Fibroblast of lung (primary cell): ENCODE measurements at regions not wholly inside any gene's neighbourhood (a gene's known extent, or its start where the extent isn't known, plus 50 kb on each side); places are given as distances from the start of the nearest gene placed in this dataset.

Source experiments
- CTCF ChIP-seq, 2 donors: IDR thresholded peaks in 1 of 2; conservative IDR thresholded peaks in 1 of 2; 1 replicate in 1 of 2; 2 replicates in 1 of 2; pipeline ENCODE4 v1.5.1; 2011 to 2012; ENCODE audit warnings: low read length in 2 of 2, control low read depth in 1 of 2, inconsistent platforms in 1 of 2, low read depth in 1 of 2, mild to moderate bottlenecking in 1 of 2
- EZH2 ChIP-seq: IDR thresholded peaks from 2 replicates; pipeline ENCODE4 v1.5.1; 2012; ENCODE audit warnings: low read length, control low read depth, mild to moderate bottlenecking; ENCODE audit errors: missing control alignments

DNA sequence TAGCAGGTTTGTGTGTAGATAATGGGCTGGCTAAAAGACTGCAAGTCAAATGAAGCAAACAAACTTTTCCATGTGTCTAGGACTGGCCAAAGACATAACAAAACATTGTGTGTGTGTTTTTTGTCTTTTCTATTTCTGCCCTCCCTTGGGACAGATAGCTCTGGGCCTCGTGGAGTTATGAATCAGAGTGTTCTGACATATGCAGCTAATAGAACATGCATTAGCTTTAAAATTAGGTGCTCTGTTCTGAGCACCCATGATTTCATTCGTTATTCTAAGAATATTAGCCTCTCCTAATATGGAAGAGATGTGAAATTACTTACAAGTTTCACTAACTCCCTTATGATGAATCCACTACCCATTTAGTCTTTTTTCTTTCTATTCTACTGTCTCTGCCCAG, 367.3 kb upstream of the PAPPA start:
- TF ChIP-seq CTCF (conservative IDR thresholded peaks at IDR 0.05 in 1 of 2, IDR thresholded peaks at IDR 0.05 in 1 of 2; ENCODE audit: low read depth in 1 of 2, low read length in 2 of 2), result no peak
- no peak for TF ChIP-seq EZH2
